ENCODE measurements at regions not wholly inside any gene's neighbourhood (a gene's known extent, or its start where the extent isn't known, plus 50 kb on each side); places are given as distances from the start of the nearest gene placed in this dataset.

DNA sequence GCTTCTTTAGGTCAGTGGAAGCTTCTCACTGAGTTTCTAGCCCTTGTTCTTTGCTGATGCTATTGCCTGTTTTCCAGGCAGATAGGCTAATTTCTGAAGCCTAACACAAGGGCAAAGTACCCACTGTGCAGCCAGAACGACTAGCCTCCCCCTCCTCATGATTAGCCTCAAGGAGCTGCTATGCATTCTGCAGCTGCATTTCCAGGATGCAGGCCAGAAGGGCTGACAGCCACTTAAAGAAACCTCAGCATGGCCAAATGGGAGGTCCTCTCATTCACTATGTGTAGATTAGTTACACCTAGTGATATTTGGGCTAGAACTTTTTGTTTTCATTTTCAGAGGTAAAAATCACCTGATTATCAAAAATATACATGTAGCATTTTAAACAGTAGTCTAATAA is 216.0 kb downstream of the RAD51AP2 start:
- DNase-seq, result no peak

DNA sequence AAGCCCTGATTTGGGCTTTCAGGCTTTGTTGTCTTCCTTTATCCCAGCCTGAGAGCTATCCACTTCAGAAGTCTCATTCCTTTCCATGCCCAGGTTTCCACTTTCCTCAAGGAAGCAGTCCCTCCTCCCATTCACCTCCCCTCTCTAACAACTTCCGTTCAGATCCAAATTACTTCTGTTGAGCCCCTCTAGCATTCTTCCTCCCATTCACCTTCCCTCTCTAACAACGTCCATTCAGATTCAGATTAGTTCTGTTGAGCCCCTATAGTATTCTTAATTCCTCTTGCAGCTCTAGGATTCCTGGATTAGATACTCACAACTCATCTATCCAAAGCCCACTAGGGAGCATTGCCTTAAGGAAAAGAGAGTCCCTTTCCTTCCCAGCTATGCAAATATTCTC is 216.8 kb downstream of the RAD51AP2 start:
- DNase-seq, result no peak

DNA sequence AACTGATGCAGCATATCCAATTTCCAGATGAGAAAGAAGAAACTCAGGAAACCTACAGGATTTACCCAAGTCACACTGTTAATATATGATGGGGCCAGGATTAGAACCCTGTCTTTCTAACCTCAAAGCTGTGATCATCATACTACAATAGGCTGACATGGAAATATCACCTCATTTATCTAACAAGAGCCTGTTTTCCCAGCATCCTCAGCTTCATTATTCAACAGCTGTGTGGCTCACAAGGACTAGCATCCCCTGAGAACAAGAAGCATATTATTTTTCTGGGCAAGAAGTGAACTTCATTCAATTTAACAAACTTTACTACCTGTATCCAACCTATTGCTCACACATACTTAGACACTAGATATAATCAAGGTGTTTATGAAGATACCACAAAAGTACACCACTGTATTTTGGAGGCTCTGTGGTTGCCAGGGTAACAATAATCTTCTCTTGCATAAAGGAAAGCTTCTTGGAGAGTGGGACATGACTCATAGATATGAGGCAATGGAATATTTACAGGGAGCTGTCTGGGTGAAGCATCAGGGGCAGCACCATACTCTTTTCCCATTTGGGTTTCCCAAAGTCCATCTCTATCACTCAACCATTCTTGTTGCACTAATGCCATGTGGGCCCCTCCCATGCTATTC is 218.2 kb downstream of the RAD51AP2 start:
- peak in 2 of 3 donors; percentile 3 to 7 for DNase-seq

DNA sequence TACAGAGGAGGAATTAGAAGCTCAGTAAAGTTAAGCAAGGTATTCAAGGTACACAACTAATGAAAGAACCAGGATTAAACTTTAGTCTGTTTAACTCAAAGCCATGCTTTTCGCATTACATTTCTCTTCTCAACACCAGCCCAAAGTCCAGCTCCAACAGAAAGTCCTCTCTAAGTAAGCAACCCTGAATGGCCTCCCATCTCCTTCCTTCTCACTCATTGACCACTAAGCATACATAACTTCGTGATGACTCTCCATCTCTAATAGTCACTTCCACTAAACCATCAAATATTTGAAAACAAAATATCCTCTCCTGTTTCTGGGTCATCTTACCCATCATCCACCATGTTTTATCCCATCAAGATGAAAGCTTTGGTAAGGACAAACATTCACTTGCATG is 219.8 kb downstream of the RAD51AP2 start:
- no peak for DNase-seq

DNA sequence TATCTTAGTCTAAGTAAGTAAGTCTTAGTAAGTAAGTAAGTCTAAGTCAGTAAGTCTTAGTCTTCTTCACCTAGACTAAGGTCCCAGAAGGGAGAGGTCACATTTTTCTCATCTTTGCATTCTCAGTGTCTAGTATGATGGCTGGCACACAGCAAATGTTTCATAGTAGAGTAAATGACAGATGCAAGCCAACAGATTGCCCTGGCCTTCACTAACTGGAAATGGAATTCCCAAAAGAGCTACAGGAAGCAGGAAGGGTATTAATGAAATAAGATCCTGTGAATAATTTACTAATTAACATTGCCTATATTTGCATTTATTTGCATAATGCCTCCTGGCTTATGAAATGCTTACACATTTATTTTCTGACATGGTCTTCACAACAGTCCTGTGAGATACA is 221.6 kb downstream of the RAD51AP2 start:
- no peak for DNase-seq

DNA sequence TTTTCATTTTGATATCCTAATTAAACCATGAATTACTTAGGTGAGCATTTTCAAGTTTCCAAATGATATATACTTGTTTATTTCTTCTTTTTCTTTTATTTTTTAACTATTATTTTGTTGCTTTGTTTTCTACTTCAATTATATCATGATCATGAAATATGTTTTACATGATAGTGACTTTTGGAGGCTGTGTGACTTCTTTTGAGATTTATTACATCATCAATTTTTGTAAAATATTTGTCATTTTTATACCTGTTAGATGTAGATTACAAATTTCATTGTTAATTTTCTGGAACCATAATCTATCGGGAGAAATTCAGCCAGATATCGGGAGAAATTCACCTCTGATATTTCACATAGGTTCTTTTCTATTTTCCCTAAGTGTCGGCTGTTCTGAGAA is 228.6 kb downstream of the RAD51AP2 start:
- no peak for DNase-seq

DNA sequence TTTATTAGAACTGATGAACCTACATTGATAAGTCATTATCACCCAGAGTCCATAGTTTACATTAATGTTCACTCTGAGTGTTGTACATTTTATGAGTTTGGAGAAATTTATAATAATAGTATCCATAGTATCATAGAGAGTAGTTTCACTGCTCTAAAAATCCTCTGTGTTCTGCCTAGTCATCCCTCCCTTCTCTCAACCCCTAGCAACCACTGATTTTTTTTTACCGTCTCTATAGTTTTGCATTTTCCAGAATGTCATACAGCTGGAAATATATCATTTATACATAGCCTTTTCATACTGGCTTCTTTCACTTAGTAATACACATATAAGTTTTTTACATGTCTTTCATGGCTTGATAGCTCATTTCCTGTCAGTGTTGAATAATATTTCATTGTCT is 231.1 kb downstream of the RAD51AP2 start:
- DNase-seq, result no peak

DNA sequence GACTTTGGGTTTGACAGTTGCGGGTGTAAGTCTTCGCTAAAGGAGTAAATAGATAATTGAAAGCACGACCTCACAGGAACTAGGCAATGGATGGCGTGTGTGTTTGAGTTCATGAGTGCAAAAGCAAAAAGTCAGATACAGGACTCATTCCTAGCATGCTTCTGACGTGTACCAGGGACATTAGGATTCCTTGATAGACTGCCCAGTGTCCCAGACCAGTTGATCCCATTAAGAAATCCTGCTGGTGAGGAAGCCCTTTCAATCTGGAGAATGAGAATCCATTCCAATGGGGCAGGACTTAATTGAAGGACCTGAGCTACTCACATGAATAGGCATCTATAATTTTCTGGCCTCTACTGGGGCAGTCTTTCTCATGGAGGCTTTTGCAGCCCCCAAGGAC is 235.4 kb downstream of the RAD51AP2 start:
- DNase-seq, result no peak

DNA sequence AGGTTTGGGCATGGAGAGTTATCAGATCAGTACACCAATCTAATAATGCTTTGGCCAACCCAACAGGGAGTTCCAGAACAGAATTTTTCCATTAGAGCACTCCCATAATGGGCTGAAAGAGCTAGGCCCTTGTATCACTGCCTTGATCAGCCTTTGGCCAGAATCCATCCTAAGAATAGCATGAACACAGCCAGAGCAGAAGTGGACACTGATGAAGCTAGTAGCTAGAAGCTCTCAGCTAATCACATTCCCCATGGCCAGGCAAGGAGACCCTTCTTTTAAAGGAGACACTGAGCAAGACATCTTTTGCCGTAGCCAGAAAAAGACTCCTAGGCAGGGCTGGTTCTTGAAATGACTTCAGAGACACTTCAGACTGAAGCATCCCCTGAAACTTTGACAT is 236.0 kb downstream of the RAD51AP2 start:
- DNase-seq, result no peak

DNA sequence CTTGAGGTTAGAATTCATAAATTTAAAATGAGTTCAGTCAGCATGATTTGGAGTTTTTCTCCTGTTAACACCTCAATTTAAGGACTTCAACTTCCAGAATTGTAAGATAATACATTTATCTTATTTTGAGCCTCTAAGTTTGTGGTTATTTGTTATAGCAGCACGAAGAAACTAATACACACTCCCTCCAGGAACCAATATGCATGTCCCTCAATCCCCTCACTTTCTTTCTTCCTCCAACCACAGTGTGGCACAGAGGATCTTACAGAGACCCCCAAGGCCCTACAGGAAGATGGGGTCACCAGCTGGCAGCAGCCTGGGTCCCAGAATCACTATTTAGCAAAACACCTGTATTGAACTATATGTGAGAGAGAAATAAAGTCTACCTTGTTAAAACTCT is 242.0 kb downstream of the RAD51AP2 start:
- no peak for DNase-seq

DNA sequence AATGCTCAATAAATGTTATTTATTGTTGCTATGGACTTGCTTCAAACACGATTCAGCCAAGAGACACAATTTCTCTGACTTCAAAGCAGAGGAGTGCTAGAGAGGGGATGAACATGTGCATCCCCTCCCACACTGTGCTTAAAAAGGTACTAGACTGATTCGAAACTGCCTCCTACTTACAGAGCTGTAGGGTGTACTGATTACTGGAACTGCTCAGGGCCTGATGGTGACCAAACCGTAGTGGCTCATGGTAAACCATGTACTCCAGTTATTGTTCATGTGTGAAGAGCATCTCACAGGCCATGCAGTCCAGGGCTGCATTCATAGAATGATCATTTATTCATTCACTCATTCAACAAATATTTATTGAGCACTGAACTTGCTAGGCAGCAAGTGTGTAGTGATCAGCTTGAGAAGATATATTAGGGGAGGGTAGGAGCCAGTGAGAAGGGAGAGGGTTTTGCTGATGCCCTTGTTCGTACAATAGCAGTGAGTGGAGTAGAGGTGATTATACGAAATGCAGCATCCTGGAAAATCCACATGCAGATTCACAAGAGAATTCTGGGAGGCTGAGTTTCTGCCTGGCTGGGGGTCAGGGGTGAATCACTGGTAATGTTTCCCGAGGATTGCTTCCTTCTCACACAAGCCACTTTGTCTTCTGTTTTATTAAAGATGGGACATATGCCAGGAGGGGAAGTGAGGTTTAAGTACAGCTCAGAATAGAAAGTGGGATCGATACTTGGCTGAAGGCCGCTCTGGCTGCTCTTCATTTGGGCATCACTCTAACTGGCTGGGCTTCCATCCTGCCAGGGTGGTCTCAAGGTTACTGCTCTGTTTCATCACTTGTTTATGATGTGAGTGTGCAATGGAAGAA is 245.4 kb downstream of the RAD51AP2 start:
- no peak for DNase-seq

DNA sequence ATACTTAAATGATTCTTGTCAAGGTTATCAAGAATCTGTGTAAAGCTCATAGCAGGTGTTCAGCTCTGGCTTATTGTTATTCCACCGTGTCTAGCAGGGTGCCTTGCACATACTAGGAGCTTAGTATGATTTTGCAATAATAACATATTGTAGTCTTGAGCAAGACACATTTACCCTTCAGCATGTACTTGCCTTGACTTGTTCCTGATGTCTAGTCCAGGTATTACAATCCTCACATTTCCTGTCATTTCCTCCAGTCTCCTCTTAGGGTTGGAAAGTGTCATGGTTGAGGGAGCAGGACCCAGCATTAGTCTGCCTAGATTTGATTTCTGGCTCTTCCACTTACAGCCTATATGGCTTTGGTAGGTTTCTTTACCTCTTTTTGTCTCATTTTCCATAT is 246.1 kb downstream of the RAD51AP2 start:
- DNase-seq, result no peak

DNA sequence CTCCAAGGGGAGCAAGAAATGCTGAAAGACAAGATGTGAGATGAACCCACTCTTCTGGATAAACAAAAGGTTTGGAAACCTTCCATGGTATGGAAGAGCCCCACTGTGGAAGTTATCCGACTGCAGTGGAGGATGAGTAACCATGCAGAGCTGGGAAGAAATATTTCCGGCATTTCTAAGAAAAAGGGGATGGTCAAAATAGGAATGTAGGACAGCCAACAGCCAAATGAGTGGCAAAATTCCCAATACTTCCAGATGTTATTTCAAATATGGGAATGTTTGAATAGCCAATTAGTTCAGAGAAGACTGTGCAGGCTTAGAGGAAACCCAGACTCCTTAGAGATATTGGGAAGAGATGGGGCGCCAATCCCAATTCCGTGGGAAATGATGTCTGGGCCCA is 246.8 kb downstream of the RAD51AP2 start:
- no peak for DNase-seq

DNA sequence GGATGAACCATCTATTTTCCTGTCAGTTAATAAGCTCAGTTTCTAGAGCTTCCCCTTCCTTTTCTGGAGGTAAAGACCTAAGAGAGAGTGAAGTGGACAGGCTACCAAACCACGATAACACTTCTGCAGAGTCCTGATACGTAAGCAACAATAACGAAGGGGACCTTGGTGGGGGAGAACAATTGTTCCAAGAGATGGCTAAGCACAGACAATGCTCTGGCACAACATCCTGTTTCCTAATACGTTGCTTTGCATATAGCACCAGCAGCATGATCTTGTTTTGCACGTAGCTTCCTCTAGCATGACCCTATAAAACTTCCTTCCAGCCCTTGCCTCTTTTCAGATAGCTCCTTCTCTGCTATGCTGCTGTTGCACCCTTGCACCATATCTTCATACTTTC is 247.3 kb downstream of the RAD51AP2 start:
- no peak for DNase-seq

DNA sequence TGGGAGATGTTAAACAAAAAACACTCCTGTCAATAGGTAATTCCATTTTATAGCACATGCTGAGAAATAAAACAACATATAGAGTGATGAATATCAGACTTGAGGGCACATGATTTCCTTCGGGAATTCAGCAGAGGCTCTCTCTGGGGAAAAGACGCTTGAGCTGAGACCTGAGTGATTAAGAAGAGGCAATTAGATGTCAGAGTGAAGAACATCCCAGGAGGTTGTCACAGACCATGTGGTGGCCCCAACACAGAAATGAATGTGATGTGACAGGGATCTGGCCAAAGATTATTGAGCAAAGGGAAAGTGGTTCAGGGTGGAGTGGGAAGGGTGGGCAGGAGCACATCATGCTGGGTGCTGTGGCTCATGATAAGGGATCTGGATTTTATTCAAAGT is 254.7 kb downstream of the RAD51AP2 start:
- DNase-seq, result no peak

DNA sequence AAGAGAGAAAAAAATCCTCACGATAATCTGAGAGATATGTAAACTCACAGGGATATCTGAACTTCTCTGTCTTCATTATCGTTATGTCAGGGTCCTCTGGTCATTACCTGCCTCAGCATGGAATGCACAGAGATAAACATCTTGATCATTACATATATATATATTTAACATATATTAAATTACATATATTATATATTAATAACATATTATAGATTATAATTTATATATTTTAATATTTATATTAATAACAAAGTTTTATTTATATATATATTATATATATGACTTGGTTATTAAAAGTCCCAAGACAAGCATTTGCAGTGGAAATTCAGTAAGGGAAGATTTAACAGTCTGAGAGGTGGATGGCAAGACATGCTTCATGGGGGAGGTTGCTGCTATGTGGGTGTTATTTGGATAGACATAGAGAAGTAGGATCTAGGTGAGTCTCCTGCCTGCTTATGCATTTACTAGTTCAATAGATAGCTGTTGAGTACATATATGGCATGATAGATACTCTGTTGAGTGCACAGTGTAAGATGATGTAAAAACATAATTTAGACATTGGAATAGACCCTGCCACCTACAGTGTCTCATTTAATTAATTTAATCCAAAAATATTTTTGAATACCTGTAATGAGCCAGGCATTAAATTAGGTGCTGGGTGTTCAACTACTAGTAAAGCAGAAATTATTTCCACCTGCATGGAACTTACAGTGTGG is 255.2 kb downstream of the RAD51AP2 start:
- DNase-seq, result no peak

DNA sequence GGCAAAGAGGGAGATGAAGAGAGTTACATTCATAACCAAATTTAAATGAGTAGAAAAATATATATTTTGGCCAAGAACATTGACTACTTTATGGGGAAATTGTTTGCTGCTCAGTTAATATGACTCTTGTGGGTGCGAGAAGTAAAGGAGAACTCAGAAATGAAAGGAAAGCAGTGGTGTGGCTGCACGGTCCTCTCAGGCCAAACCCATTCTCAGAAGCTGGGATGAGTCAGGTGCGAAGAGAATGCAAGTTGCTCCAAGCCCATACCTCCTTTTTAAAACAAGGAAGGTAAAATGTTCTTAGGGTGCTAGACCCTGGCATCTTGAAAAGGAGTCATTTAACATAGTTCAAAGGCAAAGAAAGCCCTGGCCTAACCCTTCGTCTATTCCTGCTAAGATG is 258.6 kb downstream of the RAD51AP2 start:
- DNase-seq, result no peak

DNA sequence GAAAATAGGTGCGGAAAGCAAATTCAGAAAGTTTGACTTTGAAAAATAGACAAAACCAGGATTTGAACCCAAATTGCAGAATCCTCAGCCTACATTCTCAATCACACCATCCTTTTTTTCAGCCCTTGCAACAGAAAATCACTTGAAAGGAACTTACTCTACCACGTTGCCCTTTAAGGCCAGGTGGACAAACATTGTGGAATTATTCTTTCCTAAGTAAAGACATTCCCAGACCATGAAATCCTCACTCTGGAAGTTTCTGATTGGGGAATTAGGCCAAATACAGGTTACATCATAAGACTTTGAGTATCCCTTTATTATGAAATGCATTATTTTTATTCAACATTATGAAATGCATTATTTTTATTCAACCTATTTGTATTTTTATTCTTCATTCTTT is 259.4 kb downstream of the RAD51AP2 start:
- DNase-seq, result no peak

DNA sequence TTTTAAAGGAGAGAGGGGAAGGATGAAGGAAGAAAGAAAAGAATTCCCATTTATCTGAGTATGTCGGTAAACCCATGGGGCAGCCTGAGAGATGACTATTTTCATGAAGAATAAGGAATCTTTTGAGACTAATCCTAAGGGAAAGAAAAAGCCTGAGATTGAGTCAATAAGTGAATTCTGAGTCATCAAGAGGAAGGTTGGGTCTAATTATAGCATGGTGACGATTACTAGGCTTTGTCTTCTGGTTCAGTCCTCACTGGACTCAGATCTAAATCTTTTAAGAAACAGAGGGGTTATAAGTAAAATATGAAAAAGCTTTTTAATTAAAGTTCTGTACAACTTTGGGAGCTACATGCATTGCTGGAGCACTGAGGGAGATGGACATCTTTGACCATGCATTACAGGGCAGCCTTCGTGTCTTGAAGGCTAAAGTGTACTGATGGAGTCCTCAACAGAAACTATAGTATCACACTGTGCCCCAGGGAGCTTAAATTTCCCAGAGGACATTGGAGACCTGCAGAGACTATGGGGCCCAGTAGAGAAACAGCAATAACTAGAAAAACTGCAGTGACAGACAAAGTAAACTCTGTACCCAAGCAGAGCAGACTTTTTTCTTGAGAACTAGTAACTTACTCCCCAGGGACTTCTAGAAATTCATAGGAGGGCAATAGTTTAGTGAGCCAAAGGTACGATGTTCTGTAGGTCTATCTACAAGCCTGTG is 260.9 kb downstream of the RAD51AP2 start:
- DNase-seq, result peak in 1 of 3 donors; percentile 1

DNA sequence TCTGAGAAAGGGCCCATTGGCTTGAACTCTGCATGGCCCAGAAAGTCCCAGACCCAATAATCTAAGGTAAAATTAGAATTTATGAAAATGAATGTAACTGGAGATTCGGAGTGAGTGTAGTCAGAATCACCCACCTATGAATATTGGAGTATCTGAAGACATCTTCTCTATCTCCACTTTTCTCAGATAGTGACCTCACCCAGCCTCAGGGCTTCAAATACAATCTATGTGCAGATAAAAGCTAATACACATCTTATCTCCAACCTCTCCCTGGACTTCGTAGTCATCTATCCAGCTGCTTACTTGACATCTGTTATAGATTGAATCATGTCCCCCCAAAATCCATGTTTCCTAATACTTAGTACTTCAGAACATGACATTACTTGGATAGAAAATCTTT is 263.2 kb downstream of the RAD51AP2 start:
- no peak for DNase-seq

DNA sequence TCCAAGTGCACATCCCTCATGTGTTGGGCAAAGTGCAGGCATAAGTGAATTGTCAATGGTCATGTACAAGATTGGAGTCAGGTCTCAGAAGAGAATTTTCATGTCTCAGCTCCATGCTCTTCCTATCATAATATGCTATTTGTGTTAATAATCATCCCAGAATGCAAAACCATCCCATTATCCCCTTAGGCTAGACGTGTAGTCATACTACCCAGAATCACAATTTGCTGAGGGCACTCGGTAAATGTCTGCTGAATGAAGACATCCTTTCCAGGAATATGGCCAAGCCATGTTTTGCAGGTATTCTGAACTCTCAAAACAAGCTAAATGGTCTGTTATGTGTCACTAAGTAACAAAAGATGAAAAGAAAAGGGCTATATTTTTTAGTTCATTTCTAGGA is 263.8 kb downstream of the RAD51AP2 start:
- DNase-seq, result no peak

DNA sequence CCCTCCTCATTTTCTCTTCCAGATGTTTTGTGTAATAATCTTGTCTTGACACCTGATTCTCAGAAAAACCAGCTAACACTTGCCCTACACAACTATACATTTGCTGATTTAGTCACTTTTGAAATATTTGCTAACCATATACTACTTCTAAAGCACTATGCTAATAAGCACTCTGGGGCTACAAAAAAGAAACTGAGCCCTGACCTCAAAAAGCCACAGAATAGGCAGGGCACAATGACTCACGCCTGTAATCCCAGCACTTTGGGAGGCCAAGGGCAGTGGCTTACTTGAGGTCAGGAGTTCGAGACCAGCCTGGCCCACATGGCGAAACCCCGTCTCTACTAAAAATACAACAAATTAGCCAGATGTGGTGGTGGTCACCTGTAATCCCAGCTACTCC is 266.0 kb downstream of the RAD51AP2 start:
- DNase-seq, result no peak

DNA sequence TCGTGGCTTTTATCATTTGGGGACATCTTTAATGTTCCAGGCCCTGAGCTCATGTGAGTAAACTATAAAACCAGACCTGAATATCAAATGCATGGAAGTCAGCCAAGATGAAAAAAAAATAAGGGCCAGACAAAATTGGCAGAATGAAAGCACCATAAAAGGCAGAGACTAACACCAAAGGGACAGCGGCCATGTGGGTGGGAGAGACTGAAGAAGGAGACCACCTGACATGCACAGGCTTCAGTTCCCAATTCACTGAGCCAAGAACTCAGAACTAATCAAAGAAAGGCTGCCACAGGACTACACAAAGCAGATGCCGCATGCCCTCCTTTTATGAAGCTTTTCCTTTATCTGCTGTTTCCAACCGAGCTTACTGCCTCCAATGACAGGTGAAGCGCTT is 267.1 kb downstream of the RAD51AP2 start:
- no peak for DNase-seq
